GM12878 (cell line): ENCODE measurements at regions not wholly inside any gene's neighbourhood (a gene's known extent, or its start where the extent isn't known, plus 50 kb on each side); places are given as distances from the start of the nearest gene placed in this dataset.

Experiments
- ATAC-seq: fragments of 200-7000 bp; cut with Tn5 transposase; 3 replicates; pipeline ENCODE4 v1.9.1; 2020; ENCODE audit warnings: mild to moderate bottlenecking, moderate library complexity
- BruUV-seq: library from RNA; stranded (reverse); fragments of 400-500 nt; replicated peaks from 2 replicates; lab custom pipeline; 2021; lab: Mats Ljungman, UMichigan
- CTCF ChIA-PET: fragments of 300-600 bp; sonication (Branson Sonifier 250); formaldehyde crosslinking; extraction: SDS; loops from one replicate; lab custom pipeline; 2021; ENCODE audit warnings: inconsistent platforms; lab: Yijun Ruan, JAX
- POLR2A ChIA-PET: fragments of 350-600 bp; formaldehyde crosslinking; extraction: SDS; loops from one replicate; lab custom pipeline; 2021; ENCODE audit warnings: inconsistent platforms; lab: Charles Lee
- RAD21 ChIA-PET: fragments of 300-600 bp; sonication (Branson Sonifier 250); formaldehyde crosslinking; loops from one replicate; lab custom pipeline; 2023; ENCODE audit warnings: antibody characterized with exemption; ENCODE audit not compliant: unreplicated experiment; lab: Charles Lee
- SMC1A ChIA-PET: fragments of 300-600 bp; sonication (Branson Sonifier 250); formaldehyde crosslinking; loops from one replicate; lab custom pipeline; 2023; ENCODE audit not compliant: unreplicated experiment, uncharacterized antibody; lab: Charles Lee
- DNase-seq: peaks from one replicate; pipeline ENCODE4 v3.0.0-alpha.2; 2011; ENCODE audit warnings: low read depth, low spot score
- FAIRE-seq: peaks from 3 replicates; lab custom pipeline; 2011; peaks lifted over from hg19 to GRCh38; lab: Jason Lieb, UNC
- H2AFZ ChIP-seq: 2 replicates; pipeline ENCODE4 v1.6.0; 2011; ENCODE audit warnings: low read depth, low read length, control low read depth; ENCODE audit not compliant: control insufficient read depth
- H3K27ac ChIP-seq: 2 replicates; pipeline ENCODE4 v1.5.1; 2011; ENCODE audit warnings: control low read depth; ENCODE audit not compliant: control insufficient read depth, insufficient read depth
- H3K27me3 ChIP-seq, 2 experiments: replicated peaks in 1 of 2; 2 replicates each; pipeline versions ENCODE4 v1.6.0 to v1.6.1; 2011; ENCODE audit warnings: low read length in 1 of 2; ENCODE audit not compliant: control insufficient read depth in 2 of 2, insufficient read depth in 2 of 2
- H3K36me3 ChIP-seq, 2 experiments: 2 replicates each; pipeline ENCODE4 v1.5.1; 2011; ENCODE audit warnings: low read length in 1 of 2; ENCODE audit not compliant: control insufficient read depth in 2 of 2, insufficient read depth in 2 of 2
- H3K4me1 ChIP-seq: 2 replicates; pipeline ENCODE4 v1.6.1; 2011; ENCODE audit warnings: mild to moderate bottlenecking, low read length, moderate library complexity, mixed read lengths; ENCODE audit not compliant: control insufficient read depth, insufficient read depth
- H3K4me2 ChIP-seq: 2 replicates; pipeline ENCODE4 v1.6.0; 2011; ENCODE audit warnings: control low read depth; ENCODE audit not compliant: control insufficient read depth, insufficient read depth
- H3K4me3 ChIP-seq: fragments of 200-600 bp; sonication (generic); 2 replicates; pipeline ENCODE4 v1.5.1; 2016
- H3K79me2 ChIP-seq: 2 replicates; pipeline ENCODE4 v1.6.0; 2011; ENCODE audit warnings: low read length; ENCODE audit not compliant: control insufficient read depth, insufficient read depth
- H3K9ac ChIP-seq: 2 replicates; pipeline ENCODE4 v1.8.0; 2011; ENCODE audit warnings: low read length, control low read depth, mixed read lengths; ENCODE audit not compliant: control insufficient read depth, insufficient read depth
- H3K9me3 ChIP-seq: replicated peaks from 3 replicates; pipeline ENCODE4 v1.5.1; 2011; ENCODE audit warnings: mild to moderate bottlenecking, low read length; ENCODE audit not compliant: control insufficient read depth, insufficient read depth
- H4K20me1 ChIP-seq: 2 replicates; pipeline ENCODE4 v1.6.0; 2011; ENCODE audit not compliant: control insufficient read depth, insufficient read depth
- ATF2 ChIP-seq: IDR thresholded peaks from 2 replicates; pipeline ENCODE4 v1.6.1; 2012; ENCODE audit warnings: low read length, inconsistent platforms
- ESRRA ChIP-seq: IDR thresholded peaks from 2 replicates; pipeline ENCODE4 v1.6.1; 2012; ENCODE audit warnings: mild to moderate bottlenecking, low read length, improper control_type of control experiment
- FOS ChIP-seq: IDR thresholded peaks from 3 replicates; pipeline ENCODE4 v1.6.1; 2011; ENCODE audit warnings: borderline replicate concordance; ENCODE audit not compliant: insufficient read length; ENCODE audit errors: extremely low read depth
- JUNB ChIP-seq: IDR thresholded peaks from 2 replicates; pipeline ENCODE4 v1.6.1; 2016; ENCODE audit warnings: antibody characterized with exemption, mild to moderate bottlenecking
- MEF2A ChIP-seq: IDR thresholded peaks from 2 replicates; pipeline ENCODE4 v1.6.1; 2011; ENCODE audit warnings: low read depth, mild to moderate bottlenecking, low read length, moderate library complexity; ENCODE audit not compliant: insufficient read depth
- MYB ChIP-seq: fragments of 150-350 bp; IDR thresholded peaks from 2 replicates; pipeline ENCODE4 v1.6.1; 2014; ENCODE audit warnings: mild to moderate bottlenecking, low read depth, low read length, borderline replicate concordance
- NR2F1 ChIP-seq: fragments of 450-650 bp; conservative IDR thresholded peaks from 2 replicates; pipeline ENCODE4 v1.6.1; 2017; ENCODE audit warnings: mild to moderate bottlenecking
- RELA ChIP-seq: fragments of 450-650 bp; IDR thresholded peaks from 2 replicates; pipeline ENCODE4 v1.8.0; 2014; ENCODE audit warnings: borderline replicate concordance; ENCODE audit not compliant: partially characterized antibody
- SMC3 ChIP-seq: IDR thresholded peaks from 2 replicates; pipeline ENCODE4 v1.6.1; 2011; ENCODE audit warnings: low read length, improper control_type of control experiment, borderline replicate concordance
- TARDBP ChIP-seq: IDR thresholded peaks from 2 replicates; pipeline ENCODE4 v1.6.1; 2016; ENCODE audit warnings: borderline replicate concordance
- WGBS: methylation state at CpG from one replicate; pipeline ENCODE4 v1.1.6; 2016; ENCODE audit warnings: low lambda C conversion rate; ENCODE audit not compliant: insufficient replicate concordance, insufficient coverage; ENCODE audit errors: missing lambda C conversion rate; 5-methylcytosine and 5-hydroxymethylcytosine counted together
- in situ Hi-C: fragments of 300-500 bp; cut with MboI; formaldehyde crosslinking; loops from 9 replicates; pipeline ENCODE4 v1.14.3; 2018; ENCODE audit warnings: mixed read lengths
- intact Hi-C: fragments of 100-400 bp; cut with micrococcal nuclease; formaldehyde crosslinking; loops from one replicate; pipeline ENCODE4 v1.14.2; 2022; ENCODE audit not compliant: unreplicated experiment

DNA sequence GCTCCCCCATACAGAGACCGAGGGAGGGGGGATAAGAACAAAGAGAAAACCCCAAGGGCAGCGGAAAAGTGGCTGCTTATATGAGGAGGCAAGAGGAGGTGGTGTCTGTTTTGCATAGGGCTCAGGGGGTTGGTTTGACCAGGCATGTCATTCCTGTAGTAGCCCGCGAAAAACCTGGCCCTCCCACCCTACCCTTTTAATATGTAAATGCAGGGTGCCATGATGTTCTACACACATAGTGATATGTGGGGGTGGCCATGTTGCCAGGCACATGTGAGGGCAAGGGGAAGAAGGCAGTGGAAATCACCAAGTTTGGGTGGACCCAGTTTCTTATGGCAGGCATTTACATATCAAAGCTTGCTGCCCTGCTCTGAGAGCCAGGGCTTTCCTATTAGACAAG is 203.5 kb upstream of the UBL3 start (continued):
- TF ChIP-seq ATF2 (no peak), JUNB (no peak), SMC3 (no peak)

GRCh38 chr13:30052120-30052519 is 201.7 kb upstream of the UBL3 start:
- TF ChIP-seq RELA, result no peak
- no peak for TF ChIP-seq ESRRA
- TF ChIP-seq MYB, result no peak
- no peak for TF ChIP-seq NR2F1
- TF ChIP-seq MEF2A, result no peak
- no peak for TF ChIP-seq FOS
- TF ChIP-seq TARDBP, result no peak
- H3K4me1 ChIP-seq, result no peaks in the 10 kb centered on the region
- no peak for DNase-seq
- intact Hi-C loops, result no loop called here
- H3K79me2 ChIP-seq, result no peaks in the 10 kb centered on the region
- ChIA-PET RAD21 (no interaction called here), POLR2A (no interaction called here), CTCF (no interaction called here), SMC1A (no interaction called here)
- no peak overlapping the region for H3K9ac ChIP-seq
- 15% methylated on average over 7 of the region's 7 CpGs for WGBS
- in situ Hi-C loops, result no loop called here
- no peaks in the 10 kb centered on the region for H3K36me3 ChIP-seq
- H3K4me3 ChIP-seq, result no peak overlapping the region
- ATAC-seq, result no peak
- no TSS peak for BruUV-seq
- no peaks in the 10 kb centered on the region; a peak in 2 of 4 replicates for H3K27me3 ChIP-seq
- no peaks in the 10 kb centered on the region for H3K9me3 ChIP-seq
- no peak overlapping the region for H3K4me2 ChIP-seq
- H4K20me1 ChIP-seq, result no peaks in the 10 kb centered on the region
- FAIRE-seq, result no peak
- H2AFZ ChIP-seq, result no peak overlapping the region
- no peak overlapping the region for H3K27ac ChIP-seq
